HCT116 (cell line): ENCODE measurements at regions not wholly inside any gene's neighbourhood (a gene's known extent, or its start where the extent isn't known, plus 50 kb on each side); places are given as distances from the start of the nearest gene placed in this dataset.

Source experiments
- CEBPB ChIP-seq: IDR thresholded peaks from 2 replicates; pipeline ENCODE4 v1.6.1; 2012; ENCODE audit warnings: low read depth
- ELF1 ChIP-seq: IDR thresholded peaks from 2 replicates; pipeline ENCODE4 v1.6.1; 2012; ENCODE audit warnings: low read depth, borderline replicate concordance
- EZH2phosphoT487 ChIP-seq: fragments of 200-600 bp; IDR thresholded peaks from 2 replicates; pipeline ENCODE4 v1.6.1; 2018; ENCODE audit warnings: antibody characterized with exemption, borderline replicate concordance
- JUND ChIP-seq: IDR thresholded peaks from 2 replicates; pipeline ENCODE4 v1.6.1; 2012
- POLR2A ChIP-seq: IDR thresholded peaks from 2 replicates; pipeline ENCODE4 v1.7.0; 2011; ENCODE audit warnings: borderline replicate concordance; ENCODE audit not compliant: insufficient read depth, insufficient read length; ENCODE audit errors: extremely low read depth
- YY1 ChIP-seq: IDR thresholded peaks from 2 replicates; pipeline ENCODE4 v1.6.1; 2011; ENCODE audit warnings: low read length, low read depth, moderate library complexity, mild to moderate bottlenecking; ENCODE audit not compliant: insufficient replicate concordance; ENCODE audit errors: extremely low read depth
- TF ChIP-seq, protein P1 (sequence below), 3 experiments: fragments of 200-600 bp in 1 of 3; sonication (generic) in 1 of 3; IDR thresholded peaks in 2 of 3; conservative IDR thresholded peaks in 1 of 3; 2 replicates each; pipeline ENCODE4 v1.5.1; 2012 to 2017; ENCODE audit warnings: low read depth in 2 of 3, low read length in 2 of 3, antibody characterized with exemption in 1 of 3, borderline replicate concordance in 1 of 3, control low read depth in 1 of 3, mild to moderate bottlenecking in 1 of 3, mixed read lengths in 1 of 3, mixed run types in 1 of 3, moderate library complexity in 1 of 3; ENCODE audit not compliant: insufficient read depth in 1 of 3
- TF ChIP-seq, protein P2 (sequence below): IDR thresholded peaks from 2 replicates; pipeline ENCODE4 v1.6.1; 2011; ENCODE audit warnings: mild to moderate bottlenecking, low read length, moderate library complexity; ENCODE audit not compliant: insufficient replicate concordance; ENCODE audit errors: extremely low read depth
- TF ChIP-seq, protein P3 (sequence below): IDR thresholded peaks from 2 replicates; pipeline ENCODE4 v1.6.1; 2012; ENCODE audit warnings: low read depth

DNA sequence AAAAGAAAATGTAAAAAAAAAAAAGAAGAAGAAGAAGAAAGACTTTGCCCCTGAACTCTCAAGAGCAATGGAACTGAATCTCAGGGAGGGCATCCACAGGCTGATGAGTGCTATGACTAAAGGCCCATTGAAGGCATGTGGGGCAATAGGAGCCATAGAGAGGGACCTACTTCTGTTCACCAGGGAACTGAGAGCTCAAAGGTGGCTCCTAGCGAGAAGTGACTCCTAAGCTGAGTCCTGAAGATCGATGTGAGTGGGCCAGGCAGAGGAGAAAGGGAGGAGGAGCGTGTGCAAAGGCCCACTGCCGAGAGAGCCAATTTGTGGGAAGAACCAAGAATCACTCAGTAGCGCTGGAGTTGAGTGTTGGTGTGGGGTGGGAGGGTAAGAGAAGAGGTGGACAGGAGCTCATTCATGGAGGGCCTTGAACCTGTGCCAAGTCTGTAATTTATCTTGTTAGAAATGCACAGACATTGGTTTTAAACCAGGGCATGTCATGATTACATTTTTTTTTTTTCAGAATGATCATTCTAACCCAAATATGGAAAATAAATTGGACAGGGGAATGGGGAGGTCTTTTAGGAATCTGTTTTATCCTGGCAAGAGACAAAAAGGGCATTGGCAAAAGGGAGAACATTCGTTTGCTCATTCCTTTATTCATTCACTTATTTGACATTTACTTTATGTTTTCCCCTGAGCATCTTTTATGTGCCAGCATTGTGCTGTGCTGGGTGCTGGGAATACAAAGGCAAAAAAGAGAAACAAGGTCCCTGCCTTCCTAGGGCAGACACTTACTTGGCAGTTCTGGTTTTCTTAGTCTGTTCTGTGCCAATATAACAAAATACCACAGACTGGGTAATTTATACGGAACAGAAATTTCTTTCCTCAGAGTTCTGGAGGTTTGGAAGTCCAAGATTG is 67.4 kb upstream of the DSP start:
- TF ChIP-seq, protein P1, sequence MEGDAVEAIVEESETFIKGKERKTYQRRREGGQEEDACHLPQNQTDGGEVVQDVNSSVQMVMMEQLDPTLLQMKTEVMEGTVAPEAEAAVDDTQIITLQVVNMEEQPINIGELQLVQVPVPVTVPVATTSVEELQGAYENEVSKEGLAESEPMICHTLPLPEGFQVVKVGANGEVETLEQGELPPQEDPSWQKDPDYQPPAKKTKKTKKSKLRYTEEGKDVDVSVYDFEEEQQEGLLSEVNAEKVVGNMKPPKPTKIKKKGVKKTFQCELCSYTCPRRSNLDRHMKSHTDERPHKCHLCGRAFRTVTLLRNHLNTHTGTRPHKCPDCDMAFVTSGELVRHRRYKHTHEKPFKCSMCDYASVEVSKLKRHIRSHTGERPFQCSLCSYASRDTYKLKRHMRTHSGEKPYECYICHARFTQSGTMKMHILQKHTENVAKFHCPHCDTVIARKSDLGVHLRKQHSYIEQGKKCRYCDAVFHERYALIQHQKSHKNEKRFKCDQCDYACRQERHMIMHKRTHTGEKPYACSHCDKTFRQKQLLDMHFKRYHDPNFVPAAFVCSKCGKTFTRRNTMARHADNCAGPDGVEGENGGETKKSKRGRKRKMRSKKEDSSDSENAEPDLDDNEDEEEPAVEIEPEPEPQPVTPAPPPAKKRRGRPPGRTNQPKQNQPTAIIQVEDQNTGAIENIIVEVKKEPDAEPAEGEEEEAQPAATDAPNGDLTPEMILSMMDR (IDR thresholded peaks at IDR 0.05 in 2 of 3, conservative IDR thresholded peaks at IDR 0.05 in 1 of 3; ENCODE audit: borderline replicate concordance in 1 of 3, insufficient read depth in 1 of 3, low read depth in 2 of 3, low read length in 2 of 3): no peak
- TF ChIP-seq JUND (no peak), CEBPB (no peak), ELF1 (no peak), YY1 (no peak), EZH2phosphoT487 (no peak), POLR2A (no peak)
- TF ChIP-seq, protein P2, sequence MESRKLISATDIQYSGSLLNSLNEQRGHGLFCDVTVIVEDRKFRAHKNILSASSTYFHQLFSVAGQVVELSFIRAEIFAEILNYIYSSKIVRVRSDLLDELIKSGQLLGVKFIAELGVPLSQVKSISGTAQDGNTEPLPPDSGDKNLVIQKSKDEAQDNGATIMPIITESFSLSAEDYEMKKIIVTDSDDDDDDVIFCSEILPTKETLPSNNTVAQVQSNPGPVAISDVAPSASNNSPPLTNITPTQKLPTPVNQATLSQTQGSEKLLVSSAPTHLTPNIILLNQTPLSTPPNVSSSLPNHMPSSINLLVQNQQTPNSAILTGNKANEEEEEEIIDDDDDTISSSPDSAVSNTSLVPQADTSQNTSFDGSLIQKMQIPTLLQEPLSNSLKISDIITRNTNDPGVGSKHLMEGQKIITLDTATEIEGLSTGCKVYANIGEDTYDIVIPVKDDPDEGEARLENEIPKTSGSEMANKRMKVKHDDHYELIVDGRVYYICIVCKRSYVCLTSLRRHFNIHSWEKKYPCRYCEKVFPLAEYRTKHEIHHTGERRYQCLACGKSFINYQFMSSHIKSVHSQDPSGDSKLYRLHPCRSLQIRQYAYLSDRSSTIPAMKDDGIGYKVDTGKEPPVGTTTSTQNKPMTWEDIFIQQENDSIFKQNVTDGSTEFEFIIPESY: no peak
- TF ChIP-seq, protein P3, sequence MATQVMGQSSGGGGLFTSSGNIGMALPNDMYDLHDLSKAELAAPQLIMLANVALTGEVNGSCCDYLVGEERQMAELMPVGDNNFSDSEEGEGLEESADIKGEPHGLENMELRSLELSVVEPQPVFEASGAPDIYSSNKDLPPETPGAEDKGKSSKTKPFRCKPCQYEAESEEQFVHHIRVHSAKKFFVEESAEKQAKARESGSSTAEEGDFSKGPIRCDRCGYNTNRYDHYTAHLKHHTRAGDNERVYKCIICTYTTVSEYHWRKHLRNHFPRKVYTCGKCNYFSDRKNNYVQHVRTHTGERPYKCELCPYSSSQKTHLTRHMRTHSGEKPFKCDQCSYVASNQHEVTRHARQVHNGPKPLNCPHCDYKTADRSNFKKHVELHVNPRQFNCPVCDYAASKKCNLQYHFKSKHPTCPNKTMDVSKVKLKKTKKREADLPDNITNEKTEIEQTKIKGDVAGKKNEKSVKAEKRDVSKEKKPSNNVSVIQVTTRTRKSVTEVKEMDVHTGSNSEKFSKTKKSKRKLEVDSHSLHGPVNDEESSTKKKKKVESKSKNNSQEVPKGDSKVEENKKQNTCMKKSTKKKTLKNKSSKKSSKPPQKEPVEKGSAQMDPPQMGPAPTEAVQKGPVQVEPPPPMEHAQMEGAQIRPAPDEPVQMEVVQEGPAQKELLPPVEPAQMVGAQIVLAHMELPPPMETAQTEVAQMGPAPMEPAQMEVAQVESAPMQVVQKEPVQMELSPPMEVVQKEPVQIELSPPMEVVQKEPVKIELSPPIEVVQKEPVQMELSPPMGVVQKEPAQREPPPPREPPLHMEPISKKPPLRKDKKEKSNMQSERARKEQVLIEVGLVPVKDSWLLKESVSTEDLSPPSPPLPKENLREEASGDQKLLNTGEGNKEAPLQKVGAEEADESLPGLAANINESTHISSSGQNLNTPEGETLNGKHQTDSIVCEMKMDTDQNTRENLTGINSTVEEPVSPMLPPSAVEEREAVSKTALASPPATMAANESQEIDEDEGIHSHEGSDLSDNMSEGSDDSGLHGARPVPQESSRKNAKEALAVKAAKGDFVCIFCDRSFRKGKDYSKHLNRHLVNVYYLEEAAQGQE: no peak
